Osteocyte (in vitro differentiated cells): ENCODE measurements at regions not wholly inside any gene's neighbourhood (a gene's known extent, or its start where the extent isn't known, plus 50 kb on each side); places are given as distances from the start of the nearest gene placed in this dataset.

Experiments
- DNase-seq: peaks from one replicate; pipeline ENCODE4 v3.0.0; 2021; ENCODE audit warnings: mixed read lengths; ENCODE audit not compliant: unreplicated experiment; ENCODE audit errors: extremely low spot score
- H3K27ac Mint-ChIP-seq: one replicate; pipeline ENCODE4 v1.8.0; 2021; ENCODE audit warnings: mild to moderate bottlenecking, mixed read lengths; ENCODE audit not compliant: unreplicated experiment
- H3K27me3 Mint-ChIP-seq: one replicate; pipeline ENCODE4 v1.8.0; 2021; ENCODE audit warnings: mixed read lengths; ENCODE audit not compliant: unreplicated experiment
- H3K36me3 Mint-ChIP-seq: one replicate; pipeline ENCODE4 v1.8.0; 2021; ENCODE audit warnings: mixed read lengths; ENCODE audit not compliant: unreplicated experiment
- H3K4me1 Mint-ChIP-seq: one replicate; pipeline ENCODE4 v1.8.0; 2021; ENCODE audit warnings: mixed read lengths; ENCODE audit not compliant: unreplicated experiment
- H3K4me3 Mint-ChIP-seq: one replicate; pipeline ENCODE4 v1.8.0; 2021; ENCODE audit warnings: mild to moderate bottlenecking, moderate library complexity, mixed read lengths; ENCODE audit not compliant: unreplicated experiment
- H3K9me3 Mint-ChIP-seq: one replicate; pipeline ENCODE4 v1.8.0; 2021; ENCODE audit warnings: mixed read lengths; ENCODE audit not compliant: unreplicated experiment
- CTCF ChIP-seq: fragments of 200-600 bp; sonication (generic); IDR thresholded peaks from 2 replicates; pipeline ENCODE4 v1.5.0; 2021; ENCODE audit warnings: antibody characterized with exemption, mild to moderate bottlenecking, moderate library complexity

GRCh38 chr6:55983861-55984260 is 108.5 kb upstream of the BMP5 start:
- H3K36me3 Mint-ChIP-seq = peaks cover 3% of the 10 kb centered on the region
- H3K27me3 Mint-ChIP-seq = no peaks in the 10 kb centered on the region
- H3K27ac Mint-ChIP-seq = no peak overlapping the region
- H3K4me3 Mint-ChIP-seq = no peak overlapping the region
- no peak for TF ChIP-seq CTCF
- no peaks in the 10 kb centered on the region for H3K4me1 Mint-ChIP-seq
- DNase-seq = no peak
- peaks cover 20% of the 10 kb centered on the region for H3K9me3 Mint-ChIP-seq

GRCh38 chr6:55981660-55982059 is 106.3 kb upstream of the BMP5 start:
- H3K4me1 Mint-ChIP-seq = no peaks in the 10 kb centered on the region
- TF ChIP-seq CTCF = no peak
- peaks cover 13% of the 10 kb centered on the region for H3K9me3 Mint-ChIP-seq
- DNase-seq = no peak
- H3K36me3 Mint-ChIP-seq = peaks cover 3% of the 10 kb centered on the region
- H3K27me3 Mint-ChIP-seq = no peaks in the 10 kb centered on the region
- no peak overlapping the region for H3K27ac Mint-ChIP-seq
- H3K4me3 Mint-ChIP-seq = no peak overlapping the region

GRCh38 chr6:55980627-55981211 is 105.3 kb upstream of the BMP5 start:
- H3K27ac Mint-ChIP-seq = no peak overlapping the region
- DNase-seq = no peak
- peaks cover 3% of the 10 kb centered on the region for H3K36me3 Mint-ChIP-seq
- no peak overlapping the region for H3K4me3 Mint-ChIP-seq
- peak; percentile 87 for TF ChIP-seq CTCF
- H3K9me3 Mint-ChIP-seq = peaks cover 13% of the 10 kb centered on the region
- no peaks in the 10 kb centered on the region for H3K4me1 Mint-ChIP-seq
- no peaks in the 10 kb centered on the region for H3K27me3 Mint-ChIP-seq

DNA sequence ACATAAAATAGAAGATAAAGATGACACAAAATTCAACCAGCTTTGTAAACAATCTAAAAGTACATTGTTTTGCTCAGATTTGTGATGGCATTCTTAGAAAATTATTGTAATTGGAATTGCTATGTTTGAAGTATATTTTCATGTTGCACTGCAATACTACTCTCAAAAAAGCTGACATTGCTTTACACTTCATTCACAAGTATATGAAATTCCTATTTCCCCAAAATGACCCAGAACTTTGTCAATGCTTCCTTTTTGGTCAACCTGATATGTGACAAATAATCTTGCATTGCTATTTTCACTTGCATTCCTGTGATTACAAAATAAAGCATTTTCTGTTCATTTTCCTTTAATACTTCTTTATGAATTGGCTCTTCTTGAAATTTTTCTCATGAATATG is 104.1 kb upstream of the BMP5 start:
- Mint-ChIP-seq H3K4me3 (no peak overlapping the region), H3K9me3 (peaks cover 10% of the 10 kb centered on the region), H3K27me3 (no peaks in the 10 kb centered on the region), H3K4me1 (peaks cover under 1% of the 10 kb centered on the region), H3K27ac (no peak overlapping the region), H3K36me3 (peaks cover 1% of the 10 kb centered on the region)
- DNase-seq = no peak
- TF ChIP-seq CTCF = no peak

DNA sequence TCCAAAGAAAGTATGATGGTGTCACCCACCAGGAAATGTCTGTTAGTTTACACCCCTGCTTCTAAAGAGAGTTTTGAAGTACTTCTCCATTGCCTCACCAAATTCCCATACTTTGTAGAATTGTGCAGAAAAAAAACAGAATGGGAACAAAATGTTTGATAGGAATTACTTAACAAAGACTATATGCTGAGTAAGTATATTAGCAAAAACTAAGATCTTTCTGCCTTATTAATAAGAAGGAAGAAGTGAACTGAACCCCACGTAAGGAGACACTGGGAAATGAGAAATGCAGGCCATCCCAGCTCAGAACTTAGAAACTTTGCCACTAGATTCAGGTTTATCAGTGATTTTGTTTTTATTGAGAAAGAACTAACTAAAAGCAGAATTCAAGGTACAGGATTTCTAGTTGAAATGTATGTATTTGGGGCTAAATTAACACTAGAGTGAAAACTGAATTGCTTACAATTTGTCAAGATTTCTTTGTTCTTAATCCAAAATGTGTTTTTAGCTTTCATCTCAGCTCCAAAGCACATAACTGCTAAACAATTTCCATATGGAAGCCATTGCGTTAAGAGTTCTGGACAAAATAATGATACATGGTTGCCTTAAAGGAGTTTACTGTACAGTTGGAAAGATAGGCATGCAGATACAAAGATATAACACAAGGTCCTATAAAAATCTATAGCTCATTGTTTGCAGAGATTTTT is 102.7 kb upstream of the BMP5 start:
- DNase-seq = no peak
- Mint-ChIP-seq H3K9me3 (no peaks in the 10 kb centered on the region), H3K27ac (no peak overlapping the region), H3K4me1 (peaks cover 1% of the 10 kb centered on the region), H3K27me3 (no peaks in the 10 kb centered on the region), H3K36me3 (no peaks in the 10 kb centered on the region), H3K4me3 (no peak overlapping the region)
- TF ChIP-seq CTCF = no peak
